Common myeloid progenitor, CD34-positive (primary cell): ENCODE measurements at regions not wholly inside any gene's neighbourhood (a gene's known extent, or its start where the extent isn't known, plus 50 kb on each side); places are given as distances from the start of the nearest gene placed in this dataset.

Experiments used
- CTCF ChIA-PET: fragments of 350-600 bp; sonication (Branson Sonifier 250); formaldehyde crosslinking; loops from one replicate; lab custom pipeline; 2021; ENCODE audit warnings: antibody characterized with exemption; lab: Charles Lee
- POLR2A ChIA-PET: fragments of 350-600 bp; sonication (Branson Sonifier 250); formaldehyde crosslinking; loops from one replicate; lab custom pipeline; 2021; ENCODE audit warnings: antibody characterized with exemption; lab: Charles Lee
- DNase-seq, 3 donors: peaks; one replicate each; pipeline versions ENCODE4 v3.0.0 to v3.0.0-alpha.2; 2013
- H3K27ac ChIP-seq, 2 experiments: 1 replicate in 1 of 2; 2 replicates in 1 of 2; pipeline ENCODE4 v1.7.0; 2013; ENCODE audit warnings: inconsistent platforms in 2 of 2, low read length in 2 of 2, mild to moderate bottlenecking in 2 of 2, low read depth in 1 of 2, moderate library complexity in 1 of 2; ENCODE audit not compliant: severe bottlenecking in 2 of 2, insufficient read depth in 1 of 2, poor library complexity in 1 of 2
- H3K27me3 ChIP-seq, 5 experiments: replicated peaks in 2 of 5; 1 replicate in 3 of 5; 2 replicates in 2 of 5; pipeline versions ENCODE4 v1.6.1 to v1.7.0; 2013; ENCODE audit warnings: low read length in 4 of 5, mild to moderate bottlenecking in 2 of 5, moderate library complexity in 2 of 5, inconsistent platforms in 1 of 5; ENCODE audit not compliant: insufficient read depth in 5 of 5, control insufficient read depth in 4 of 5
- H3K36me3 ChIP-seq, 4 experiments: 1 replicate in 2 of 4; 2 replicates in 2 of 4; pipeline versions ENCODE4 v1.6.1 to v1.7.0; 2013; ENCODE audit warnings: low read length in 3 of 4, control low read depth in 1 of 4, mild to moderate bottlenecking in 1 of 4; ENCODE audit not compliant: control insufficient read depth in 4 of 4, insufficient read depth in 4 of 4
- H3K4me1 ChIP-seq, 4 experiments: 1 replicate in 3 of 4; 2 replicates in 1 of 4; pipeline versions ENCODE4 v1.6.1 to v1.7.1; 2013; ENCODE audit warnings: low read length in 3 of 4, mild to moderate bottlenecking in 3 of 4, control low read depth in 1 of 4, inconsistent platforms in 1 of 4, moderate library complexity in 1 of 4; ENCODE audit not compliant: control insufficient read depth in 4 of 4, insufficient read depth in 4 of 4; ENCODE audit errors: control extremely low read depth in 1 of 4
- H3K4me3 ChIP-seq, 7 experiments: 1 replicate in 4 of 7; 2 replicates in 3 of 7; pipeline versions ENCODE4 v1.5.1 to v1.7.0; 2013; ENCODE audit warnings: mild to moderate bottlenecking in 7 of 7, low read length in 6 of 7, moderate library complexity in 6 of 7, inconsistent platforms in 2 of 7, low read depth in 2 of 7, control low read depth in 1 of 7; ENCODE audit not compliant: insufficient read depth in 4 of 7, control insufficient read depth in 1 of 7; ENCODE audit errors: extremely low read depth in 1 of 7
- H3K9me3 ChIP-seq, 5 experiments: 1 replicate in 4 of 5; 2 replicates in 1 of 5; pipeline versions ENCODE4 v1.6.1 to v1.7.1; 2013; ENCODE audit warnings: low read length in 4 of 5, mild to moderate bottlenecking in 2 of 5, inconsistent platforms in 1 of 5, low read depth in 1 of 5, moderate library complexity in 1 of 5; ENCODE audit not compliant: control insufficient read depth in 4 of 5, insufficient read depth in 2 of 5; ENCODE audit errors: control extremely low read depth in 1 of 5
- WGBS: methylation state at CpG from one replicate; pipeline ENCODE4 v1.1.5; 2013; ENCODE audit not compliant: insufficient coverage; 5-methylcytosine and 5-hydroxymethylcytosine counted together

GRCh38 chr10:90378524-90379076 is 479.2 kb downstream of the HTR7 start:
- Histone ChIP-seq H3K36me3 (no peaks in the 10 kb centered on the region), H3K27me3 (no peaks in the 10 kb centered on the region), H3K27ac (no peak overlapping the region), H3K4me3 (no peak overlapping the region), H3K9me3 (peaks cover 0 to 1% (median 0%) of the 10 kb centered on the region in 5 experiments), H3K4me1 (no peaks in the 10 kb centered on the region)
- CTCF ChIA-PET: no interaction called here
- WGBS: no CpG with 5 or more reads among the region's 3 CpGs
- DNase-seq: no peak
- POLR2A ChIA-PET: no interaction called here

- DNase-seq: no peak
- POLR2A ChIA-PET: no interaction called here
- CTCF ChIA-PET: no interaction called here
- H3K36me3 ChIP-seq: no peaks in the 10 kb centered on the region
- no peak overlapping the region for H3K4me3 ChIP-seq
- H3K9me3 ChIP-seq: peaks cover 0 to 1% (median 0%) of the 10 kb centered on the region in 5 experiments
- H3K4me1 ChIP-seq: no peaks in the 10 kb centered on the region
- no peak overlapping the region for H3K27ac ChIP-seq
- no peaks in the 10 kb centered on the region for H3K27me3 ChIP-seq
- no CpG with 5 or more reads among the region's 2 CpGs for WGBS
Observed at GRCh38 chr10:90381468-90381867, 476.4 kb downstream of the HTR7 start.

- no CpG with 5 or more reads among the region's 3 CpGs for WGBS
- ChIA-PET CTCF (no interaction called here), POLR2A (no interaction called here)
- Histone ChIP-seq H3K27me3 (no peaks in the 10 kb centered on the region), H3K9me3 (no peaks in the 10 kb centered on the region), H3K27ac (no peak overlapping the region), H3K36me3 (no peaks in the 10 kb centered on the region), H3K4me3 (no peak overlapping the region), H3K4me1 (no peaks in the 10 kb centered on the region)
- no peak for DNase-seq
Observed at GRCh38 chr10:90389876-90390275, 468.0 kb downstream of the HTR7 start.

- Histone ChIP-seq H3K4me1 (no peaks in the 10 kb centered on the region), H3K27me3 (no peaks in the 10 kb centered on the region), H3K27ac (no peak overlapping the region), H3K4me3 (no peak overlapping the region), H3K9me3 (no peaks in the 10 kb centered on the region), H3K36me3 (no peaks in the 10 kb centered on the region)
- DNase-seq: no peak
- CTCF ChIA-PET: no interaction called here
- POLR2A ChIA-PET: no interaction called here
- WGBS: 81% methylated on average over 2 of the region's 2 CpGs
Observed at GRCh38 chr10:90394311-90394710, 463.5 kb downstream of the HTR7 start.

- Histone ChIP-seq H3K27me3 (no peaks in the 10 kb centered on the region), H3K27ac (no peak overlapping the region), H3K4me1 (no peaks in the 10 kb centered on the region), H3K4me3 (no peak overlapping the region), H3K36me3 (no peaks in the 10 kb centered on the region), H3K9me3 (no peaks in the 10 kb centered on the region)
- POLR2A ChIA-PET: no interaction called here
- no peak for DNase-seq
- CTCF ChIA-PET: no interaction called here
Observed at GRCh38 chr10:90396721-90397120, 461.1 kb downstream of the HTR7 start.

GRCh38 chr10:90398566-90398965 is 459.3 kb downstream of the HTR7 start:
- no peaks in the 10 kb centered on the region for H3K36me3 ChIP-seq
- no peak for DNase-seq
- H3K9me3 ChIP-seq: no peaks in the 10 kb centered on the region
- H3K27ac ChIP-seq: no peak overlapping the region
- POLR2A ChIA-PET: no interaction called here
- H3K4me3 ChIP-seq: no peak overlapping the region
- CTCF ChIA-PET: no interaction called here
- H3K27me3 ChIP-seq: no peaks in the 10 kb centered on the region
- H3K4me1 ChIP-seq: no peaks in the 10 kb centered on the region

- H3K27ac ChIP-seq: no peak overlapping the region
- H3K9me3 ChIP-seq: no peaks in the 10 kb centered on the region
- ChIA-PET CTCF (no interaction called here), POLR2A (no interaction called here)
- no peaks in the 10 kb centered on the region for H3K4me1 ChIP-seq
- no peak overlapping the region for H3K4me3 ChIP-seq
- WGBS: no CpG with 5 or more reads among the region's 1 CpG
- no peaks in the 10 kb centered on the region for H3K27me3 ChIP-seq
- DNase-seq: no peak
- no peaks in the 10 kb centered on the region for H3K36me3 ChIP-seq
Observed at GRCh38 chr10:90399782-90400181, 458.1 kb downstream of the HTR7 start.
